VCaP (cell line): ENCODE measurements at regions not wholly inside any gene's neighbourhood (a gene's known extent, or its start where the extent isn't known, plus 50 kb on each side); places are given as distances from the start of the nearest gene placed in this dataset.

Source experiments
- H3K27ac ChIP-seq: fragments of 450-650 bp; 2 replicates; pipeline ENCODE4 v1.5.1; 2017
- TF ChIP-seq, protein P1 (sequence below): fragments of 450-650 bp; conservative IDR thresholded peaks from 2 replicates; pipeline ENCODE4 v1.5.1; 2017; ENCODE audit warnings: mild to moderate bottlenecking, moderate library complexity

DNA sequence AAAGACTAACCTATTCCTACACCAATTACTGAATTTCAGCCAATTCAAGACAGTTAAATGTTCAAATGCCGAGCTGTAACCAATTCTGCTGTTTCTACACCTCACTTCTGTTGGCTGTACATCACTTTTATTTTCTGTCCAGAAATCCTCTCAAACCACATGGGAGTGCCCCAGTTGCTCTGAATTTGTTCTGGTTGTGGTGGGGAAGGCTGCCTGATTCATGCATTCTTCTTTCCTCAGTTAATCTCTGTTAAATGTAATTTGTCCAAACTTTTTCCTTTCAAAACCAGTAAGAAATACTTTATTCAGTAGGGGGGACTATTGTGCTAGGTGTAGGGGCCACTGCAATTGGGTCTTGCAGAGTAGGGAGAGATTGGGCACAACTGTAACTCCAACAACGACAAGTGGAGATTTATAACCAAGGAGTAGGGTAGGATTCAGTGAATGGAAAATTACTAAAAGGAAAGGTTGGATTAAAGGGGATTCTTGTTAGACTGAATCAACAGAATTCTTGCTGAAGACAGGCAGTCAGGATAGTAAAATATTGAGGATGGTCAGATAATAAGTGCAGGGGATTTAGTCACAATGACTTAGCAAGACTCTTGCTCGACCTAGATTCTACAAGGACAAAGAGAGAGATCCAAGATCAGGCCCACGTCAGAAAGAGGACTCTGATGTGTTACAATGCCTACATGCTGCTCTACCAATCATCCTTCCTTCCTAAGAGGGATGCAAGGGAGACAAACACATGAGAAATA lies 593.5 kb upstream of the FAT3 start:
- H3K27ac ChIP-seq = no peak overlapping the region
- TF ChIP-seq, protein P1, sequence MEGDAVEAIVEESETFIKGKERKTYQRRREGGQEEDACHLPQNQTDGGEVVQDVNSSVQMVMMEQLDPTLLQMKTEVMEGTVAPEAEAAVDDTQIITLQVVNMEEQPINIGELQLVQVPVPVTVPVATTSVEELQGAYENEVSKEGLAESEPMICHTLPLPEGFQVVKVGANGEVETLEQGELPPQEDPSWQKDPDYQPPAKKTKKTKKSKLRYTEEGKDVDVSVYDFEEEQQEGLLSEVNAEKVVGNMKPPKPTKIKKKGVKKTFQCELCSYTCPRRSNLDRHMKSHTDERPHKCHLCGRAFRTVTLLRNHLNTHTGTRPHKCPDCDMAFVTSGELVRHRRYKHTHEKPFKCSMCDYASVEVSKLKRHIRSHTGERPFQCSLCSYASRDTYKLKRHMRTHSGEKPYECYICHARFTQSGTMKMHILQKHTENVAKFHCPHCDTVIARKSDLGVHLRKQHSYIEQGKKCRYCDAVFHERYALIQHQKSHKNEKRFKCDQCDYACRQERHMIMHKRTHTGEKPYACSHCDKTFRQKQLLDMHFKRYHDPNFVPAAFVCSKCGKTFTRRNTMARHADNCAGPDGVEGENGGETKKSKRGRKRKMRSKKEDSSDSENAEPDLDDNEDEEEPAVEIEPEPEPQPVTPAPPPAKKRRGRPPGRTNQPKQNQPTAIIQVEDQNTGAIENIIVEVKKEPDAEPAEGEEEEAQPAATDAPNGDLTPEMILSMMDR = no peak

DNA sequence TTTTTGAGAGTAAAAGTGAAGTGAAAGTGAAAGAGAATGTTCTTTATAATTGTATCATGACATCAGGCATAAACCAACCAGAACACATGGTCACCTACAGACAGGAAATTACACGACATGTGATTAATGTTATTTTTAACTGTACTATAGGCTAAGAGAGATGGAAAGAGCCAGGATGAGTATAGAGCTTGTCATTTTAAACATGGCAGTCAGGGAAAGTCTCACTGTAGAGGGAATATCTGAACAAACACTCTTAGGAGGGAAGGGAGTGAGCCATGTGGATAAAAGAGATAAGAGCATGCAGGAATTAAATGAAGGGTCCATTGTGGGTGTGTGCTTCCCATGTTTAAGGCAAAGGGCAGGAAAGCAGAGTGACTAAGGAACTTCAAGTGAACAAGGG lies 599.1 kb upstream of the FAT3 start:
- H3K27ac ChIP-seq = no peak overlapping the region
- TF ChIP-seq, protein P1 = no peak

DNA sequence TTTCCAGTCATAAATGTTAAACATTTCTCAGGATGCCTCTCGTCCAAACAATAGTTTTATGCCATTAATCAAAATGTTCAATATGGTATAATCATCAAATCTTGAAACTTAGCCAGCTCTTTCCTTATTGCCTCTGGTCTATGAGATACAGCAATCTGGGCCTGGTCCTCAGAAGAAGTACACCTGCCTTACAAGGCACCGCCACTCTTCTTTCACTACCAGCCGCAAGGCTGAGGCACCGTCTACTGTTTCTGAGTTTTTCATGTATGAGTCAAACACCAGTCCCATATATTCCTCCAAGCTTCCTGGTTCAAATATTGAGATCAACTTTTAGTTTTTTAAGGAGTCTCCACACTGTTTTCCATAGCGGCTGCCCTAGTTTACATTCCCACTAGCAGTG lies 600.6 kb upstream of the FAT3 start:
- TF ChIP-seq, protein P1 = no peak
- H3K27ac ChIP-seq = no peak overlapping the region

DNA sequence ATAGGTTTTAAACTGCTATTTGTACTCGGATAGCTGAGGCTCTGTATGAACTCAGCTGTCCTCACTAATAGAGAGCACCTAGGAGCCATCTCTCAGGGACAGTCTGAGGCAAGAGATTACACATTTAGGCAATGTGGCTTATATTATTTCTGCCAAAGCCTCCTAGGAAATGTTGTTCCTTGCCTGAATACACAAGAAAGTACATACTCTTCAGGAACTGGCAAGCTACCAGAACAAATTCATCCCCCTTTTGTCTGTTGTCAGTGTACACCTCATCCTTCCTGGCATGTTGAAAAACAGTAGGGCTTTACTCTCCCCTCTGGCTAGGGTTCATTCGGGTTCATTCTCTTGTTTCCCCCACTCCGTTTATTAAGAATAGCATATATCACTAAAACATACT lies 615.9 kb upstream of the FAT3 start:
- TF ChIP-seq, protein P1 = no peak
- H3K27ac ChIP-seq = peak overlapping the region; percentile 85

DNA sequence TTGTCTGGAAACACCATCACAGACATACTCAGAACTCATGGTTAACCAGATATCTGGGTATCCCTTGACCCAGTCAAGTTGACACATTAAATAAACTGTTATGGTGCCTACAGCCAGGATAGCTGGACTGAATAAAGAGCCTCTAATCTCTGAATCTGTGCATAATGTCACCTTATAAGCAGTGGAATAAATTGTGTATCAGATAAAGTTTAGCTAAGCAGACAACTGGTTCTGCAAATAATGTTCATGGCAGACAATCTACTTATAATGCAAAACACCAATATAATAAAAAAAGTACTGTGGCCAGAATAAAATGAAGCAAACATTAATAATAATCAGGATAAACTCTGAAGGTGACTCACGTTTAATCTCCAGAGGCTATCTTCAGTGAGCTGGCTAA lies 628.5 kb upstream of the FAT3 start:
- no peak overlapping the region for H3K27ac ChIP-seq
- TF ChIP-seq, protein P1 = no peak

DNA sequence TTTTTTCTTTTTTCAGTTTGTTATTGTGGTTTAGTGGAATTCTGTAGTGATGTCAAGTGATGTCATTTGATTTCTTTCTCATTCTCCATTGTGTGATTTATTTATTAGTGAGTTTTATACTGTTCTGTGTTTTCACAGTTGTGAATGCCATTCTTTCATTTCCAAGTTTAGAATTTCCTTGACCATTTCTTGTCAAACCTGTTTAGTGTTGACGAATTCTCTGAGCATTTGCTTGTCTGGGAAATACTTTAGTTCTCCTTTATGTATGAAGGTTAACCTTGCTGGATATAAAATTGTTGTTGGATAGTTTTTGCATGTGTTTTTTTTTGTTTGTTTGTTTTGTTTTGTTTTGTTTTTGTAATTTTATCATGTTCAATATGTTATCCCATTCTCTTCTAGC lies 633.6 kb upstream of the FAT3 start:
- H3K27ac ChIP-seq = no peak overlapping the region
- TF ChIP-seq, protein P1 = no peak

DNA sequence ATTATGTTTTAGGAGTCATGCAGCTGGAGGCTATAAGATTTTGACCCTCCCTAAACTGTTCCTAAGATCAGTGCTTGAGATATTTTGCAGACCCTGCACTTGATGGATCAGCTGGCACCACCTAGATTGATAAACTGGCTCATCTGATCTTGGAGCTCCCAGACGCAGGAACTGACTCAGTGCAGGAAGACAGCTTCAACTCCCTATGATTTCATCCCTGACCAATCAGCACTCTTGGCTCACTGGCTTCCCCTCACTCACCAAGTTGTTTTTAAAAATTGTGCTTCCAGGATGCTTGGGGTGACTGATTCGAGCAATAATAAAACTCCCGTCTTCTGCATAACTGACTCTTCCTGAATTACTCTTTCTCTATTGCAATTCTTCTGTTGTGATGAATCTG lies 637.5 kb upstream of the FAT3 start:
- no peak overlapping the region for H3K27ac ChIP-seq
- TF ChIP-seq, protein P1 = no peak
